A549 (cell line): ENCODE measurements at regions not wholly inside any gene's neighbourhood (a gene's known extent, or its start where the extent isn't known, plus 50 kb on each side); places are given as distances from the start of the nearest gene placed in this dataset.
"Not testable (repeated sequence)": the region's sequence is repeated elsewhere in the genome, so short reads cannot be mapped to it uniquely, and the experiment has no call there.

Source experiments
- ATAC-seq, 2 experiments: fragments of 200-7000 bp in 1 of 2; fragments of >200 bp in 1 of 2; cut with Nextera tagmentation in 1 of 2; cut with Tn5 transposase in 1 of 2; 3 replicates each; pipeline versions ENCODE4 v1.8.0 to v1.9.1; 2018 to 2020; ENCODE audit warnings: mild to moderate bottlenecking in 1 of 2, moderate library complexity in 1 of 2
- CTCF ChIA-PET: fragments of 300-600 bp; sonication (Branson Sonifier 250); formaldehyde crosslinking; extraction: SDS; loops from one replicate; lab custom pipeline; 2021; ENCODE audit warnings: antibody characterized with exemption, inconsistent platforms; lab: Yijun Ruan, JAX
- POLR2A ChIA-PET: fragments of 350-600 bp; formaldehyde crosslinking; extraction: SDS; loops from one replicate; lab custom pipeline; 2021; ENCODE audit warnings: antibody characterized with exemption, inconsistent platforms; lab: Yijun Ruan, JAX
- DNase-seq, 2 experiments: peaks; one replicate each; pipeline versions ENCODE4 v3.0.0 to v3.0.0-alpha.2; 2011 to 2016; ENCODE audit warnings: low read depth in 1 of 2, low spot score in 1 of 2
- FAIRE-seq: peaks from 2 replicates; lab custom pipeline; 2011; peaks lifted over from hg19 to GRCh38; lab: Jason Lieb, UNC
- H3K27ac ChIP-seq, 2 experiments: fragments of >200 bp; sonication (Bioruptor Twin); formaldehyde crosslinking; 3 replicates each; pipeline ENCODE4 v1.5.1; 2016 to 2017
- H3K4me1 ChIP-seq: fragments of >200 bp; sonication (Bioruptor Twin); formaldehyde crosslinking; 3 replicates; pipeline ENCODE4 v1.6.1; 2016
- H3K4me2 ChIP-seq: fragments of >200 bp; sonication (Bioruptor Twin); formaldehyde crosslinking; 3 replicates; pipeline ENCODE4 v1.6.1; 2016
- H3K4me3 ChIP-seq: fragments of >200 bp; sonication (Bioruptor Twin); formaldehyde crosslinking; 3 replicates; pipeline ENCODE4 v1.5.1; 2016
- H3K9me3 ChIP-seq: fragments of >200 bp; sonication (Bioruptor Twin); formaldehyde crosslinking; 3 replicates; pipeline ENCODE4 v1.6.1; 2016
- E2F6 ChIP-seq: IDR thresholded peaks from 2 replicates; pipeline ENCODE4 v1.6.1; 2012; ENCODE audit warnings: low read depth, borderline replicate concordance
- EHF ChIP-seq: fragments of 250-450 bp; sonication (Bioruptor Pico); IDR thresholded peaks from 2 replicates; pipeline ENCODE4 v1.5.0; 2020; ENCODE audit warnings: mild to moderate bottlenecking
- ELK1 ChIP-seq: fragments of 150-350 bp; IDR thresholded peaks from 2 replicates; pipeline ENCODE4 v1.6.1; 2014; ENCODE audit warnings: low read depth, mild to moderate bottlenecking, low read length
- GATA3 ChIP-seq: IDR thresholded peaks from 2 replicates; pipeline ENCODE4 v1.6.1; 2012; ENCODE audit warnings: borderline replicate concordance
- HOXB13 ChIP-seq: fragments of 250-450 bp; sonication (Bioruptor Pico); IDR thresholded peaks from 2 replicates; pipeline ENCODE4 v1.5.0; 2020; ENCODE audit warnings: low read depth, mild to moderate bottlenecking, moderate library complexity
- HOXB5 ChIP-seq: fragments of 250-450 bp; sonication (Bioruptor Pico); IDR thresholded peaks from 2 replicates; pipeline ENCODE4 v1.5.0; 2020; ENCODE audit warnings: mild to moderate bottlenecking, moderate library complexity
- JUN ChIP-seq, 2 experiments: fragments of >200 bp; sonication (Bioruptor Twin); formaldehyde crosslinking; IDR thresholded peaks; 2 replicates in 1 of 2; 3 replicates in 1 of 2; pipeline ENCODE4 v1.6.1; 2016 to 2017
- JUNB ChIP-seq: fragments of >200 bp; sonication (Bioruptor Twin); formaldehyde crosslinking; IDR thresholded peaks from 2 replicates; pipeline ENCODE4 v1.6.1; 2016
- KDM5A ChIP-seq: fragments of 200-600 bp; sonication (generic); IDR thresholded peaks from 2 replicates; pipeline ENCODE4 v1.6.1; 2016; ENCODE audit warnings: antibody characterized with exemption, mild to moderate bottlenecking
- MAX ChIP-seq: IDR thresholded peaks from 2 replicates; pipeline ENCODE4 v1.6.1; 2012
- MAZ ChIP-seq: fragments of 150-350 bp; IDR thresholded peaks from 2 replicates; pipeline ENCODE4 v1.6.1; 2014; ENCODE audit warnings: antibody characterized with exemption, low read depth, low read length, borderline replicate concordance
- MYC ChIP-seq: IDR thresholded peaks from 2 replicates; pipeline ENCODE4 v1.6.1; 2012; ENCODE audit warnings: mild to moderate bottlenecking, inconsistent platforms, low read length, improper control_type of control experiment, borderline replicate concordance
- PBX3 ChIP-seq: IDR thresholded peaks from 2 replicates; pipeline ENCODE4 v1.6.1; 2012
- PHF8 ChIP-seq: fragments of 200-600 bp; sonication (generic); IDR thresholded peaks from 2 replicates; pipeline ENCODE4 v1.6.1; 2016; ENCODE audit warnings: low read depth, mild to moderate bottlenecking, antibody characterized with exemption, moderate library complexity, borderline replicate concordance
- POLR2A ChIP-seq: IDR thresholded peaks from 2 replicates; pipeline ENCODE4 v1.6.1; 2012; ENCODE audit warnings: mild to moderate bottlenecking, low read length
- RAD21 ChIP-seq, 2 experiments: fragments of >200 bp in 1 of 2; sonication (Bioruptor Twin) in 1 of 2; formaldehyde crosslinking in 1 of 2; IDR thresholded peaks in 1 of 2; conservative IDR thresholded peaks in 1 of 2; 2 replicates in 1 of 2; 3 replicates in 1 of 2; pipeline ENCODE4 v1.6.1; 2012 to 2018; ENCODE audit warnings: inconsistent platforms in 1 of 2
- RCOR1 ChIP-seq: fragments of 150-350 bp; IDR thresholded peaks from 2 replicates; pipeline ENCODE4 v1.6.1; 2014; ENCODE audit warnings: antibody characterized with exemption, low read length, low read depth
- REST ChIP-seq: fragments of 200-600 bp; sonication (generic); IDR thresholded peaks from 2 replicates; pipeline ENCODE4 v1.6.1; 2016; ENCODE audit warnings: antibody characterized with exemption, mild to moderate bottlenecking, moderate library complexity
- RFX5 ChIP-seq: fragments of 450-650 bp; IDR thresholded peaks from 2 replicates; pipeline ENCODE4 v1.7.1; 2014; ENCODE audit warnings: antibody characterized with exemption, mild to moderate bottlenecking, moderate library complexity
- RNF2 ChIP-seq: fragments of 200-600 bp; sonication (generic); IDR thresholded peaks from 2 replicates; pipeline ENCODE4 v1.6.1; 2016; ENCODE audit warnings: low read depth, mild to moderate bottlenecking, antibody characterized with exemption, moderate library complexity, borderline replicate concordance
- SMC3 ChIP-seq: fragments of >200 bp; sonication (Bioruptor Twin); formaldehyde crosslinking; IDR thresholded peaks from 3 replicates; pipeline ENCODE4 v1.6.1; 2018; ENCODE audit warnings: inconsistent platforms
- ZC3H11A ChIP-seq: fragments of 450-650 bp; IDR thresholded peaks from 2 replicates; pipeline ENCODE4 v1.6.1; 2014; ENCODE audit warnings: antibody characterized with exemption, mild to moderate bottlenecking
- ZNF302 ChIP-seq: fragments of 250-450 bp; sonication (Bioruptor Pico); IDR thresholded peaks from 2 replicates; pipeline ENCODE4 v1.9.0; 2021; ENCODE audit warnings: inconsistent platforms, mild to moderate bottlenecking, moderate library complexity
- WGBS: methylation state at CpG from one replicate; pipeline ENCODE4 v1.1.6; 2017; ENCODE audit errors: missing lambda C conversion rate; 5-methylcytosine and 5-hydroxymethylcytosine counted together

- H3K27ac ChIP-seq: no peak overlapping the region
Observed at GRCh38 chr10:3654496-3654895, 130.5 kb downstream of the KLF6 start.

GRCh38 chr10:3653303-3653702 is 131.7 kb downstream of the KLF6 start:
- H3K4me2 ChIP-seq, DNase-seq, H3K4me3 ChIP-seq, H3K27ac ChIP-seq, H3K9me3 ChIP-seq, POLR2A ChIA-PET, H3K4me1 ChIP-seq, ATAC-seq, FAIRE-seq: not testable (repeated sequence)
- 75% methylated on average over 2 of the region's 2 CpGs for WGBS
- CTCF ChIA-PET: interaction anchor here (1.2 to 1.3 kb wide), 2 partner anchors 11 to 23 kb away, joined by 3 read pairs; no protein-coding TSS in a partner anchor

More at GRCh38 chr10:3654496-3654895, 130.5 kb downstream of the KLF6 start:
- ATAC-seq: no peak
- WGBS: 67% methylated on average over 2 of the region's 2 CpGs
- ChIA-PET CTCF (no interaction called here), POLR2A (no interaction called here)
- H3K4me1 ChIP-seq: peaks cover 4% of the 10 kb centered on the region; the same call in 1 of the 3 replicates
- no peaks in the 10 kb centered on the region for H3K9me3 ChIP-seq
- TF ChIP-seq JUN (IDR thresholded peaks at IDR 0.05) (no peak), MAX (no peak), RCOR1 (no peak), ZNF302 (CRISPR knock-in tag) (no peak), POLR2A (no peak)
- no peak for FAIRE-seq
- H3K4me3 ChIP-seq: no peak overlapping the region
- no peak overlapping the region for H3K4me2 ChIP-seq
- no peak for DNase-seq

- ATAC-seq (no peak), FAIRE-seq (no peak)
- H3K4me3 ChIP-seq: no peak overlapping the region
- H3K9me3 ChIP-seq: no peaks in the 10 kb centered on the region
- POLR2A ChIA-PET: no interaction called here
- no peak overlapping the region for H3K4me2 ChIP-seq
- no peaks in the 10 kb centered on the region for H3K4me1 ChIP-seq
- TF ChIP-seq ZC3H11A: no peak
- no peak for TF ChIP-seq REST
- no peak for TF ChIP-seq MYC
- TF ChIP-seq HOXB5: no peak
- TF ChIP-seq JUNB: no peak
- TF ChIP-seq, all 56 proteins: peak for 0
- 71% methylated on average over 13 of the region's 13 CpGs for WGBS
- CTCF ChIA-PET: interaction anchor here (0.5 to 1.3 kb wide), 4 partner anchors 10 to 161 kb away, joined by 3 to 4 read pairs (median 3); no protein-coding TSS in a partner anchor
- DNase-seq: no peak
- H3K27ac ChIP-seq: no peak overlapping the region
Observed at GRCh38 chr10:3652886-3653285, 132.1 kb downstream of the KLF6 start.

GRCh38 chr10:3651969-3652653 is 132.9 kb downstream of the KLF6 start:
- 82% methylated on average over 5 of the region's 6 CpGs for WGBS
- DNase-seq: no peak
- Histone ChIP-seq H3K27ac (no peak overlapping the region), H3K4me2 (no peak overlapping the region), H3K4me1 (no peaks in the 10 kb centered on the region), H3K9me3 (no peaks in the 10 kb centered on the region), H3K4me3 (no peak overlapping the region)
- CTCF ChIA-PET: interaction anchor here (0.5 to 1.2 kb wide), 3 partner anchors 10 to 160 kb away, joined by 3 to 4 read pairs (median 3); no protein-coding TSS in a partner anchor
- no peak for FAIRE-seq
- POLR2A ChIA-PET: no interaction called here
- no peak for ATAC-seq
- TF ChIP-seq RAD21 (conservative IDR thresholded peaks at IDR 0.05 in 1 of 2, IDR thresholded peaks at IDR 0.05 in 1 of 2): no peak
- no peak for TF ChIP-seq PBX3
- no peak for TF ChIP-seq ZC3H11A
- TF ChIP-seq KDM5A: no peak
- no peak for TF ChIP-seq GATA3
- no peak for TF ChIP-seq HOXB13 (CRISPR knock-in tag)
- no peak for TF ChIP-seq ELK1
- TF ChIP-seq PHF8: no peak
- TF ChIP-seq JUN (IDR thresholded peaks at IDR 0.05): no peak
- TF ChIP-seq RNF2: no peak
- no peak for TF ChIP-seq SMC3
- no peak for TF ChIP-seq E2F6
- TF ChIP-seq RFX5: no peak
- no peak for TF ChIP-seq ZNF302 (CRISPR knock-in tag)
- TF ChIP-seq MYC: no peak
- TF ChIP-seq EHF: no peak
- TF ChIP-seq MAZ: no peak
